Mesothelial cell of epicardium (in vitro differentiated cells): ENCODE measurements at regions not wholly inside any gene's neighbourhood (a gene's known extent, or its start where the extent isn't known, plus 50 kb on each side); places are given as distances from the start of the nearest gene placed in this dataset.

Experiments
- DNase-seq, 2 experiments: peaks; one replicate each; pipeline ENCODE4 v3.0.0; 2021; ENCODE audit warnings: low spot score in 2 of 2; ENCODE audit not compliant: unreplicated experiment in 2 of 2
- H3K27ac Mint-ChIP-seq: 2 replicates; pipeline ENCODE4 v1.8.0; 2021; ENCODE audit warnings: mixed read lengths
- H3K27me3 Mint-ChIP-seq: 2 replicates; pipeline ENCODE4 v1.8.0; 2021; ENCODE audit warnings: low read depth, mixed read lengths
- H3K36me3 Mint-ChIP-seq: 2 replicates; pipeline ENCODE4 v1.8.0; 2021; ENCODE audit warnings: mixed read lengths
- H3K4me1 Mint-ChIP-seq: 2 replicates; pipeline ENCODE4 v1.8.0; 2021; ENCODE audit warnings: mixed read lengths
- H3K4me3 Mint-ChIP-seq: 2 replicates; pipeline ENCODE4 v1.8.0; 2021; ENCODE audit warnings: mild to moderate bottlenecking, moderate library complexity, mixed read lengths
- H3K9me3 Mint-ChIP-seq: 2 replicates; pipeline ENCODE4 v1.8.0; 2021; ENCODE audit warnings: mixed read lengths
- CTCF ChIP-seq: fragments of 200-600 bp; sonication (generic); IDR thresholded peaks from one replicate; pipeline ENCODE4 v1.5.0; 2021; ENCODE audit warnings: antibody characterized with exemption; ENCODE audit not compliant: unreplicated experiment

GRCh38 chr15:39273717-39274411 lies 307.0 kb upstream of the THBS1 start:
- Mint-ChIP-seq H3K4me3 (no peak overlapping the region), H3K27ac (no peak overlapping the region), H3K9me3 (peaks cover 6% of the 10 kb centered on the region), H3K36me3 (no peaks in the 10 kb centered on the region), H3K4me1 (peaks cover 14% of the 10 kb centered on the region), H3K27me3 (no peaks in the 10 kb centered on the region)
- no peak for DNase-seq
- no peak for TF ChIP-seq CTCF

- Mint-ChIP-seq H3K27me3 (no peaks in the 10 kb centered on the region), H3K36me3 (no peaks in the 10 kb centered on the region), H3K9me3 (peaks cover 6% of the 10 kb centered on the region), H3K4me3 (no peak overlapping the region), H3K4me1 (peaks cover 14% of the 10 kb centered on the region), H3K27ac (no peak overlapping the region)
- TF ChIP-seq CTCF = no peak
- DNase-seq = no peak
Observed at GRCh38 chr15:39275066-39275465, 305.8 kb upstream of the THBS1 start.

- Mint-ChIP-seq H3K4me1 (peaks cover 15% of the 10 kb centered on the region), H3K36me3 (no peaks in the 10 kb centered on the region), H3K27ac (no peak overlapping the region), H3K27me3 (no peaks in the 10 kb centered on the region), H3K4me3 (no peak overlapping the region), H3K9me3 (peaks cover 9% of the 10 kb centered on the region)
- no peak for TF ChIP-seq CTCF
- no peak for DNase-seq
Observed at GRCh38 chr15:39279311-39279710, 301.6 kb upstream of the THBS1 start.

GRCh38 chr15:39281094-39281493 lies 299.8 kb upstream of the THBS1 start:
- no peak for DNase-seq
- Mint-ChIP-seq H3K4me3 (no peak overlapping the region), H3K4me1 (peaks cover 30% of the 10 kb centered on the region), H3K27ac (no peak overlapping the region), H3K9me3 (peaks cover 9% of the 10 kb centered on the region), H3K36me3 (no peaks in the 10 kb centered on the region), H3K27me3 (no peaks in the 10 kb centered on the region)
- no peak for TF ChIP-seq CTCF

GRCh38 chr15:39282663-39283208 lies 298.1 kb upstream of the THBS1 start:
- no peak for TF ChIP-seq CTCF
- no peaks in the 10 kb centered on the region for H3K27me3 Mint-ChIP-seq
- peaks cover 37% of the 10 kb centered on the region for H3K4me1 Mint-ChIP-seq
- no peak for DNase-seq
- H3K27ac Mint-ChIP-seq = no peak overlapping the region
- H3K36me3 Mint-ChIP-seq = no peaks in the 10 kb centered on the region
- peaks cover 9% of the 10 kb centered on the region for H3K9me3 Mint-ChIP-seq
- H3K4me3 Mint-ChIP-seq = no peak overlapping the region
